Subcutaneous abdominal adipose tissue (tissue), 5 donors: ENCODE measurements at regions not wholly inside any gene's neighbourhood (a gene's known extent, or its start where the extent isn't known, plus 50 kb on each side); places are given as distances from the start of the nearest gene placed in this dataset.

Source experiments
- H3K27ac ChIP-seq: one replicate; pipeline ENCODE4 v1.7.0; 2013; ENCODE audit warnings: low read depth, mild to moderate bottlenecking, inconsistent platforms, low read length, moderate library complexity
- H3K27me3 ChIP-seq, 5 donors: one replicate each; pipeline ENCODE4 v1.7.0; 2013; ENCODE audit warnings: low read length in 5 of 5, inconsistent platforms in 1 of 5; ENCODE audit not compliant: control insufficient read depth in 5 of 5, insufficient read depth in 4 of 5
- H3K36me3 ChIP-seq, 5 donors: one replicate each; pipeline ENCODE4 v1.7.0; 2013; ENCODE audit warnings: low read length in 5 of 5; ENCODE audit not compliant: control insufficient read depth in 5 of 5, insufficient read depth in 5 of 5
- H3K4me1 ChIP-seq, 5 donors: one replicate each; pipeline ENCODE4 v1.7.0; 2013; ENCODE audit warnings: low read length in 5 of 5, mild to moderate bottlenecking in 3 of 5, moderate library complexity in 1 of 5; ENCODE audit not compliant: control insufficient read depth in 5 of 5, insufficient read depth in 5 of 5
- H3K4me3 ChIP-seq, 5 donors: one replicate each; pipeline ENCODE4 v1.7.0; 2013; ENCODE audit warnings: low read length in 5 of 5, low read depth in 1 of 5
- H3K9ac ChIP-seq, 5 donors: one replicate each; pipeline ENCODE4 v1.7.0; 2013; ENCODE audit warnings: low read length in 5 of 5, mild to moderate bottlenecking in 4 of 5, moderate library complexity in 3 of 5
- H3K9me3 ChIP-seq, 5 donors: one replicate each; pipeline ENCODE4 v1.7.0; 2013; ENCODE audit warnings: low read length in 5 of 5; ENCODE audit not compliant: control insufficient read depth in 5 of 5
- donor health status: healthy.
- donor health status: healthy.
- donor health status: healthy.
- donor health status: healthy.
- donor health status: healthy.

DNA sequence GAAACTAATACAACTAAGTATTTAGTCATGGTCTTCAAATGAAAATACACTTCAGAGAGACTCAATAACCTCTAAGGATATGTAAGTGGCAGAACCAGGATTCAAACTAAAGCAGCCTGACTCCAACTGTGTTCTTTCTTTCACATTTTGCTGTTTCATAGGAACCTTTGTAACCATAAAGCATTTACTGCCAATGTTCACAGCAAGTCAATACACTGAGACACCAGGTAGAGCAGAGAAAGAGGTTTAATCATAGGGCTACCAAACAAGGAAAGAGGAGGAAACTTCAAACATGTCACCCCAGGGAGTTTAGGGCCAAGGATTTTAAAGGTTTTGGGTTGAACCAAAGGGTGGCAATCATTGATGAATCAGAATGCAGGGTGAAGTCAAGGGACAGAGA, 263.1 kb upstream of the PTGER4 start:
- Histone ChIP-seq H3K36me3 (no peaks in the 10 kb centered on the region), H3K27ac (no peak overlapping the region), H3K27me3 (no peaks in the 10 kb centered on the region), H3K9ac (no peak overlapping the region), H3K9me3 (no peaks in the 10 kb centered on the region), H3K4me1 (peaks cover 0 to 3% (median 0%) of the 10 kb centered on the region in 5 donors), H3K4me3 (no peak overlapping the region)

- no peak overlapping the region for H3K9ac ChIP-seq
- H3K27me3 ChIP-seq: no peaks in the 10 kb centered on the region
- H3K27ac ChIP-seq: no peak overlapping the region
- no peaks in the 10 kb centered on the region for H3K9me3 ChIP-seq
- no peaks in the 10 kb centered on the region for H3K36me3 ChIP-seq
- H3K4me3 ChIP-seq: no peak overlapping the region
- H3K4me1 ChIP-seq: peaks cover 0 to 8% (median under 1%) of the 10 kb centered on the region in 5 donors
Measured at GRCh38 chr5:40416098-40416497, 263.6 kb upstream of the PTGER4 start.

DNA sequence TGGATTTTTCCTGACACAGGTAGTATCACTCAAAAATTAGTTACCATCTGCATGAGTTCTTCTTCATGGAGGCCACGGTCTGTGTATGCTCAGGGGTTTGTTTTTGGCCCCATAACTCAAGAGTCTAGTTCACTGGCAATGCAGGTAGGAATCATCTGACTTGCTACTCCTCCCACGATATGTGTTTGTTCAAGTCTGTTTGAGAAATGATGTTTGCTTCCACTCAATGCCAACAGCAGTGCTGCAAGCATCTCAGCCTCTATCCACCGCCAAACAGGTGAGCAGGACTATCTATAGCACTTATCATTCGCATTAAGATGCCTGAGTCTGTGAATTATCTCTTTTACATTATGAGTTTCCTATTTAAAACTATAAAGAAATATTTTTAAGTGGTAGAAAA, 264.8 kb upstream of the PTGER4 start:
- H3K27ac ChIP-seq: no peak overlapping the region
- no peak overlapping the region for H3K4me3 ChIP-seq
- H3K27me3 ChIP-seq: no peaks in the 10 kb centered on the region
- no peak overlapping the region for H3K9ac ChIP-seq
- no peaks in the 10 kb centered on the region for H3K9me3 ChIP-seq
- H3K36me3 ChIP-seq: no peaks in the 10 kb centered on the region
- peaks cover 0 to 20% (median 10%) of the 10 kb centered on the region in 5 donors for H3K4me1 ChIP-seq

- Histone ChIP-seq H3K36me3 (no peaks in the 10 kb centered on the region), H3K27ac (no peak overlapping the region), H3K4me3 (no peak overlapping the region), H3K4me1 (peaks cover 0 to 25% (median 10%) of the 10 kb centered on the region in 5 donors), H3K27me3 (no peaks in the 10 kb centered on the region), H3K9me3 (no peaks in the 10 kb centered on the region), H3K9ac (no peak overlapping the region)
Measured at GRCh38 chr5:40413743-40414142, 266.0 kb upstream of the PTGER4 start.

DNA sequence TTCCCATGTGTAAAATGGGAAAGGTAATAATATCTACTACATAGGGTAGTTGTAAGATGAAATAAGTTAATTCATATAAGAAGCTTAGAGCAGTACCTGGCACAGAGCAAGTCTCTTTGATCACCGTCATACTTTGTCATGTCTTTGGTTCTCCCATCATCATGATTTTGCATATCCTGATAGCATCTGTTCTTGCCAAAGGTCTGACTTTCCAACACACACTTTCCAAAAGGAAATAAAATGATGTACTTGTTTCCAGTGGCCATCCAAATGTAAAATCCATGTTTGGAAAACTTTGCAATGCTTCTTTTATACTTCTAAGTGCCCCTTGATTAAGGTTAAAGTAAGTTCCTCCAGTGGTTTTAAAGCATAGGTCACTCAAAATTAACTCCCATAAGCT, 266.9 kb upstream of the PTGER4 start:
- Histone ChIP-seq H3K4me3 (no peak overlapping the region), H3K27me3 (no peaks in the 10 kb centered on the region), H3K9ac (no peak overlapping the region), H3K4me1 (peaks cover 0 to 25% (median 10%) of the 10 kb centered on the region in 5 donors), H3K9me3 (no peaks in the 10 kb centered on the region), H3K27ac (no peak overlapping the region), H3K36me3 (no peaks in the 10 kb centered on the region)

DNA sequence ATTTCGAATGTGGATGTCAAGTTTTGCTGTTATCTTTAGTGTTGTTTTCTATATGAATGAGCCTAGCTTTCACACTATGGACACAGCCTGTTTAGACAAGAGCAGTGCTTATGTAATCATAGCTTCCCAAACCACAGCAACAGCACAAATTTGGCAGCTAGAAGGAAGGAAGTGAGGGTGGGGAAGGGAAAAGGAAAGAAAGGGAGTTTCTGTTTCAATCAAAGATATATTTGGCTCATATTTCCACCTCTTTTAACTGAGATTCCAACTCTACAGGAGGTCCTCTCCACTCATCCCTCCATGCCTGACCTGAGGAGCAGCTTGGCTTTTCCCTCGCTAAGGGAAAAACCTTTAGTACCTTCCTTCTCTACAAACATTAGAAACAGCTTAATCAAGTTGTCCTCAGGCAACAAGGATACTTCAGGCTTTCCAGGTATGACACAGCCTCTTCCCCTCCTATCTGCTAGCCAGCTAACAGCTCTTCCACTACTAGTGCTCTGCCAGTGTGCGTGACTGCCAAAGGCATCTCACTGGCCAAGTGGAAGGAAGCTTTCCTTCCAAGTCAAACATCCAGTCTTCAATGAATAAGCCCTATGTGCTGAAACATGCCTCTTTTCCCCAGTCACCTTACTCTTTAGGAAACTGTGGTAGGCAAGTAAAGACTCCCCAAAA, 268.6 kb upstream of the PTGER4 start:
- H3K4me1 ChIP-seq: peaks cover 0 to 35% (median 10%) of the 10 kb centered on the region in 5 donors
- no peak overlapping the region for H3K4me3 ChIP-seq
- no peaks in the 10 kb centered on the region for H3K9me3 ChIP-seq
- H3K36me3 ChIP-seq: no peaks in the 10 kb centered on the region
- peak overlapping the region; percentile 42 for H3K27ac ChIP-seq
- no peaks in the 10 kb centered on the region for H3K27me3 ChIP-seq
- no peak overlapping the region for H3K9ac ChIP-seq

DNA sequence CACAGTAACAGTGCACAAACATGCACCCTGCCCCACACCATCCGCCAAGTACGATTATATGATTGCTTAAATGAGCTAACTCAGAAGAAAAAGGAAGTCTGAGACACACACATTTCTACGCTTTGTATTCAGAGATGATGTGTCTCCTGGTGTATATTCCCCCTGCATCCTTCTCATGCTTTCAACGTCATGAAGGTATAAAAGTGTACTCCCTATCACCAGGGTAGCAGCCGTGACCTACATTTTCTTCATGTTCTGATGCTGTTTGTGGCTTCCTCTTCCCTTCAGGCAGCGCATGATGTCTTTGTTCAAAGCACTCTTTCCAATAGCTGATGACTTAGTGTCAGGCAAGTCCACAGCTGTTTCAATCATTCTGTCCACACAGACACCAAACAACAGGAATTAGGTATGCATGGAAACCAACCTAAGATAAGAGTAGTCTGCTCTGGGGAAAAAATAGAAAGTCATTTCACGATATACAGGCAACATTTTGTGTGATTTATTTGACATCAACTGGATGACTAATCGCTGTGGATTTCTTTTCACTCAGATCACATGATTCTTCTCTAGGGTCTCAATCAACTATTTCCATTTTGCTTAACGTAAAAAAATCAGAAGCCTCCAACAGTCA, 269.4 kb upstream of the PTGER4 start:
- H3K36me3 ChIP-seq: no peaks in the 10 kb centered on the region
- peaks cover 0 to 43% (median 17%) of the 10 kb centered on the region in 5 donors for H3K4me1 ChIP-seq
- no peaks in the 10 kb centered on the region for H3K9me3 ChIP-seq
- H3K27me3 ChIP-seq: no peaks in the 10 kb centered on the region
- peak overlapping the region; percentile 42 for H3K27ac ChIP-seq
- H3K9ac ChIP-seq: no peak overlapping the region
- no peak overlapping the region for H3K4me3 ChIP-seq

GRCh38 chr5:40409601-40410000, 270.1 kb upstream of the PTGER4 start:
- Histone ChIP-seq H3K4me3 (no peak overlapping the region), H3K27ac (no peak overlapping the region), H3K27me3 (no peaks in the 10 kb centered on the region), H3K4me1 (peaks cover 0 to 48% (median 24%) of the 10 kb centered on the region in 5 donors), H3K9me3 (no peaks in the 10 kb centered on the region), H3K36me3 (no peaks in the 10 kb centered on the region), H3K9ac (no peak overlapping the region)

DNA sequence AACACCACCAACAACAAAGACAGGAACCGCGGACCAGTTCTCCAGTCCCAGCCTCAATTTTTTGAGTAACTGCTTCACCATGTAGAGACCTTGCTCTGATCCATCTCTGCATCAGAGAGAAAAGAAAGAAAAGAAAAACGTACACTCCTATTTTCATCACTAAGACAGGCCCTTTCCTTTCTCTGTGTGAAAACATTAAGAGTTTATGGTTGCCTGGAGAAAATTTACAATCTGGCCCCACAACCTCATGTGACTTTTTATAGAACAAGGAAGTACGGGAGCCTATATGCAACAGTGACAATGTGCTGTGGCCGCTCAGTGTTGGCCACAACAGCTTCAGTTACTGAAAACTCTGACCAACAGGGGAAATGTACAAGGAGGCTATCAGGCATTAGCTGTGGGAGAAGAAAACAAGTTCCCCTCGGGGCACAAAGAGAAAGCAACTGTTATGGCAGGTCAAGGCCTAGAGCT, 272.9 kb upstream of the PTGER4 start:
- H3K9ac ChIP-seq: no peak overlapping the region
- no peaks in the 10 kb centered on the region for H3K27me3 ChIP-seq
- no peaks in the 10 kb centered on the region for H3K36me3 ChIP-seq
- no peaks in the 10 kb centered on the region for H3K9me3 ChIP-seq
- no peak overlapping the region for H3K4me3 ChIP-seq
- H3K4me1 ChIP-seq: peaks cover 0 to 48% (median 27%) of the 10 kb centered on the region in 5 donors
- peak overlapping the region; percentile 21 for H3K27ac ChIP-seq

DNA sequence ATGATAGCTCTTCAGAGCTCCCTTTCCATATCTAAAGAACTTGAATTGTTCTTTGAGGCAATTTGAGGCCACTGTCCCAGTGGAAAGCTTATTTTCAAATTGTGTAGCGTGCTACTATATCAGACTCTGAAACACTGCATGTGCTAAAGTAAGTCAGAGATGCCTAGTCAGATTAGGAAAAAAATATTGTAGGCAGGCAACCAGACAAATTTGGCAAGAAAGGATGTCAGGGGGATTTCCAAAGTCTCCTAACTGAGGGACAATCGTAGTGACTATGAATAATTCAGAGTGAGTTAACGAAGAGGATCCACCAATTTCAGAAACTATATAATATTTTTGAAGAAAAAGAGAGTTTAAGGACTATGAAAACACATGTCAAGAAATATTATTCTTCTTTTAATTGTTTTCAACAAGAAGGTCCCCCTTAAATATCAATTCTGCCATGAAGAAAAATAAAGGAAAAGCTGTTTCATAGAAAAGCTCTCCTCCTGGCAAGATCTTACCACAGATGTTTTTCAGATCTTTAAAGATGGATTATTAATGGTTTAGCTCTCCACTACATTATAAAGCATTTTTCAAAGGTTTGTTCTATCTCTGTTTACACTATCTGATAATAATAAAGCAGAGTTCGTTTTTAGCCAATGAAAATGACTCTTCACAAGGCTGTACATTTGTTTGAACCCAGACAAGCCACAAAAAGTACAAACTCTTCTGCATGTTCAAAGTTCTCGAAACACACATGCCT, 273.5 kb upstream of the PTGER4 start:
- H3K4me1 ChIP-seq: peaks cover 0 to 43% (median 26%) of the 10 kb centered on the region in 5 donors
- no peaks in the 10 kb centered on the region for H3K36me3 ChIP-seq
- no peak overlapping the region for H3K4me3 ChIP-seq
- peak overlapping the region; percentile 21 for H3K27ac ChIP-seq
- no peaks in the 10 kb centered on the region for H3K9me3 ChIP-seq
- H3K27me3 ChIP-seq: no peaks in the 10 kb centered on the region
- H3K9ac ChIP-seq: no peak overlapping the region
